ENCODE measurements at regions not wholly inside any gene's neighbourhood (a gene's known extent, or its start where the extent isn't known, plus 50 kb on each side); places are given as distances from the start of the nearest gene placed in this dataset.

DNA sequence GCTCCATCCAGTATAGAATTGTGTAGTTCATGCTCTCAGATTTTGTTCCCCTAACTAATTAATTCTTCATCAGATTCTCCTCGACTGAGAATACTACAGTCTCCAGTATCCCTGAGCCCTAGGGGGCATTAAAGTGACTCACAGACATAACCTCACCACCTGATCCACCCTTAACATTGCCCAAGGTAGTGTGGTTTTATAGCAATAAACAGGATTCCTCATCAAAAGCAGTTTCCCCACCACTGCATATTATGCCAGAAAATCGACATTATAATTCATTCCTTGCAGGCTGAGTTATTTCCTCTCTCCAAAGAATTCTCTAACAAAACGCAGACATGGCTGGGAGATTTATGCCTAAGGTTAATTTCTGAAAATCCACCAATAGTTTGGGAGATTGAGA is 1402.5 kb upstream of the CELF2 start:
- TF ChIP-seq, protein P1, sequence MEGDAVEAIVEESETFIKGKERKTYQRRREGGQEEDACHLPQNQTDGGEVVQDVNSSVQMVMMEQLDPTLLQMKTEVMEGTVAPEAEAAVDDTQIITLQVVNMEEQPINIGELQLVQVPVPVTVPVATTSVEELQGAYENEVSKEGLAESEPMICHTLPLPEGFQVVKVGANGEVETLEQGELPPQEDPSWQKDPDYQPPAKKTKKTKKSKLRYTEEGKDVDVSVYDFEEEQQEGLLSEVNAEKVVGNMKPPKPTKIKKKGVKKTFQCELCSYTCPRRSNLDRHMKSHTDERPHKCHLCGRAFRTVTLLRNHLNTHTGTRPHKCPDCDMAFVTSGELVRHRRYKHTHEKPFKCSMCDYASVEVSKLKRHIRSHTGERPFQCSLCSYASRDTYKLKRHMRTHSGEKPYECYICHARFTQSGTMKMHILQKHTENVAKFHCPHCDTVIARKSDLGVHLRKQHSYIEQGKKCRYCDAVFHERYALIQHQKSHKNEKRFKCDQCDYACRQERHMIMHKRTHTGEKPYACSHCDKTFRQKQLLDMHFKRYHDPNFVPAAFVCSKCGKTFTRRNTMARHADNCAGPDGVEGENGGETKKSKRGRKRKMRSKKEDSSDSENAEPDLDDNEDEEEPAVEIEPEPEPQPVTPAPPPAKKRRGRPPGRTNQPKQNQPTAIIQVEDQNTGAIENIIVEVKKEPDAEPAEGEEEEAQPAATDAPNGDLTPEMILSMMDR (IDR thresholded peaks at IDR 0.05; ENCODE audit: insufficient read depth, low read length, poor library complexity, severe bottlenecking) = no peak
- TF ChIP-seq EZH2phosphoT487 (conservative IDR thresholded peaks at IDR 0.05; ENCODE audit: low read length) = no peak
